HG02970 (cell line): ENCODE measurements at regions not wholly inside any gene's neighbourhood (a gene's known extent, or its start where the extent isn't known, plus 50 kb on each side); places are given as distances from the start of the nearest gene placed in this dataset.
"Not testable (repeated sequence)": the region's sequence is repeated elsewhere in the genome, so short reads cannot be mapped to it uniquely, and the experiment has no call there.

Experiments used
- ATAC-seq: cut with Tn5 transposase; IDR thresholded peaks from one replicate; pipeline ENCODE4 v1.9.1; 2021; ENCODE audit warnings: mild to moderate bottlenecking, moderate library complexity, moderate number of reproducible peaks; ENCODE audit not compliant: unreplicated experiment, low FRiP score

- no peak for ATAC-seq
These were observed 1366.3 kb downstream of the STIM2 start for GRCh38 chr4:28226962-28227361.

- ATAC-seq, result no peak
These were observed 1367.1 kb downstream of the STIM2 start for GRCh38 chr4:28227764-28228163.

- ATAC-seq, result no peak
These were observed 1368.2 kb downstream of the STIM2 start for GRCh38 chr4:28228561-28229491.

GRCh38 chr4:28232376-28232775, 1371.7 kb downstream of the STIM2 start:
- no peak for ATAC-seq

GRCh38 chr4:28232951-28233350, 1372.3 kb downstream of the STIM2 start:
- no peak for ATAC-seq

GRCh38 chr4:28233724-28234123, 1373.1 kb downstream of the STIM2 start:
- no peak for ATAC-seq

GRCh38 chr4:28238876-28239275, 1378.2 kb downstream of the STIM2 start:
- ATAC-seq, result no peak

GRCh38 chr4:28241021-28241420, 1380.4 kb downstream of the STIM2 start:
- no peak for ATAC-seq

GRCh38 chr4:28247805-28248204, 1387.2 kb downstream of the STIM2 start:
- no peak for ATAC-seq

- no peak for ATAC-seq
These were observed 1387.6 kb downstream of the STIM2 start for GRCh38 chr4:28248269-28248668.

GRCh38 chr4:28250646-28251045, 1390.0 kb downstream of the STIM2 start:
- ATAC-seq, result no peak

- no peak for ATAC-seq
These were observed 1391.2 kb downstream of the STIM2 start for GRCh38 chr4:28251831-28252230.

GRCh38 chr4:28254003-28254402, 1393.4 kb downstream of the STIM2 start:
- no peak for ATAC-seq

GRCh38 chr4:28256295-28256694, 1395.7 kb downstream of the STIM2 start:
- no peak for ATAC-seq

- no peak for ATAC-seq
These were observed 1399.3 kb downstream of the STIM2 start for GRCh38 chr4:28259951-28260350.

GRCh38 chr4:28267166-28267565, 1406.5 kb downstream of the STIM2 start:
- no peak for ATAC-seq

GRCh38 chr4:28269426-28269825, 1408.8 kb downstream of the STIM2 start:
- no peak for ATAC-seq

- ATAC-seq, result no peak
These were observed 1417.3 kb downstream of the STIM2 start for GRCh38 chr4:28277931-28278330.

- no peak for ATAC-seq
These were observed 1418.0 kb downstream of the STIM2 start for GRCh38 chr4:28278676-28279075.

GRCh38 chr4:28279249-28279648, 1418.6 kb downstream of the STIM2 start:
- no peak for ATAC-seq

GRCh38 chr4:28286266-28286665, 1425.6 kb downstream of the STIM2 start:
- ATAC-seq, result not testable (repeated sequence)

- no peak for ATAC-seq
These were observed 1427.2 kb downstream of the STIM2 start for GRCh38 chr4:28287831-28288233.
